Endothelial cell of umbilical vein (primary cell): ENCODE measurements at regions not wholly inside any gene's neighbourhood (a gene's known extent, or its start where the extent isn't known, plus 50 kb on each side); places are given as distances from the start of the nearest gene placed in this dataset.

Source experiments
- BruUV-seq: library from RNA; stranded (reverse); fragments of 400-500 nt; replicated peaks from 2 replicates; lab custom pipeline; 2021; lab: Mats Ljungman, UMichigan
- CTCF ChIA-PET: fragments of 300-600, 350-600 bp; sonication (Branson Sonifier 250); formaldehyde crosslinking; loops from one replicate; lab custom pipeline; 2021; ENCODE audit warnings: antibody characterized with exemption, inconsistent platforms; lab: Charles Lee
- POLR2A ChIA-PET: fragments of 300-600, 350-600 bp; sonication (Branson Sonifier 250); formaldehyde crosslinking; loops from one replicate; lab custom pipeline; 2021; ENCODE audit warnings: antibody characterized with exemption, inconsistent platforms; lab: Charles Lee
- DNase-seq: peaks from one replicate; pipeline ENCODE4 v3.0.0-alpha.2; 2011; ENCODE audit warnings: low read depth, low spot score
- FAIRE-seq: peaks from 2 replicates; lab custom pipeline; 2011; peaks lifted over from hg19 to GRCh38; lab: Jason Lieb, UNC
- H2AFZ ChIP-seq: 2 replicates; pipeline ENCODE4 v1.6.0; 2012; ENCODE audit warnings: low read depth, low read length, control low read depth, inconsistent platforms
- H3K27ac ChIP-seq: 2 replicates; pipeline ENCODE4 v1.5.1; 2011; ENCODE audit warnings: low read depth, mild to moderate bottlenecking, control low read depth, low read length, moderate library complexity; ENCODE audit not compliant: insufficient read depth
- H3K27me3 ChIP-seq, 2 experiments: 2 replicates each; pipeline versions ENCODE4 v1.6.0 to v1.6.1; 2011; ENCODE audit warnings: low read length in 2 of 2, mixed read lengths in 1 of 2; ENCODE audit not compliant: control insufficient read depth in 2 of 2, insufficient read depth in 2 of 2
- H3K36me3 ChIP-seq, 2 experiments: 2 replicates in 1 of 2; 3 replicates in 1 of 2; pipeline ENCODE4 v1.5.1; 2011; ENCODE audit warnings: low read length in 2 of 2, mild to moderate bottlenecking in 1 of 2, moderate library complexity in 1 of 2; ENCODE audit not compliant: control insufficient read depth in 2 of 2, insufficient read depth in 2 of 2; ENCODE audit errors: extremely low read depth in 1 of 2
- H3K4me1 ChIP-seq: 3 replicates; pipeline ENCODE4 v1.5.1; 2011; ENCODE audit warnings: mild to moderate bottlenecking, low read length; ENCODE audit not compliant: control insufficient read depth, insufficient read depth; ENCODE audit errors: extremely low read depth
- H3K4me2 ChIP-seq: 2 replicates; pipeline ENCODE4 v1.6.1; 2011; ENCODE audit warnings: low read length, control low read depth, mixed read lengths; ENCODE audit not compliant: insufficient read depth
- H3K4me3 ChIP-seq, 3 experiments: fragments of 200-600 bp in 1 of 3; sonication (generic), shearing (Covaris generic) in 1 of 3; replicated peaks in 1 of 3; 2 replicates each; pipeline ENCODE4 v1.5.1; 2011 to 2016; ENCODE audit warnings: control low read depth in 3 of 3, low read length in 3 of 3, mild to moderate bottlenecking in 2 of 3, inconsistent platforms in 1 of 3, low read depth in 1 of 3, moderate library complexity in 1 of 3; ENCODE audit not compliant: insufficient read depth in 1 of 3
- H3K79me2 ChIP-seq: 2 replicates; pipeline ENCODE4 v1.6.0; 2012; ENCODE audit warnings: low read length, inconsistent platforms; ENCODE audit not compliant: control insufficient read depth, insufficient read depth
- H3K9ac ChIP-seq: replicated peaks from 2 replicates; pipeline ENCODE3; 2011; ENCODE audit warnings: low read length, control low read depth; ENCODE audit not compliant: insufficient read depth; ENCODE audit errors: extremely low read depth
- H3K9me1 ChIP-seq: replicated peaks from 3 replicates; pipeline ENCODE4 v1.6.0; 2011; ENCODE audit warnings: mild to moderate bottlenecking, low read length; ENCODE audit not compliant: control insufficient read depth, insufficient read depth; ENCODE audit errors: extremely low read depth
- H3K9me3 ChIP-seq: replicated peaks from 2 replicates; pipeline ENCODE4 v1.5.1; 2012; ENCODE audit warnings: low read length, inconsistent platforms; ENCODE audit not compliant: control insufficient read depth, insufficient read depth
- H4K20me1 ChIP-seq: replicated peaks from 2 replicates; pipeline ENCODE3; 2011; ENCODE audit warnings: mild to moderate bottlenecking, low read length; ENCODE audit not compliant: control insufficient read depth, insufficient read depth; ENCODE audit errors: extremely low read depth
- CTCF ChIP-seq, 2 donors: IDR thresholded peaks; 1 replicate in 1 of 2; 2 replicates in 1 of 2; pipeline ENCODE4 v1.5.1; 2011; ENCODE audit warnings: low read length in 2 of 2, mild to moderate bottlenecking in 2 of 2, moderate library complexity in 2 of 2, control low read depth in 1 of 2, inconsistent platforms in 1 of 2, low read depth in 1 of 2; ENCODE audit not compliant: insufficient read depth in 1 of 2; ENCODE audit errors: extremely low read depth in 1 of 2
- EZH2 ChIP-seq: IDR thresholded peaks from 2 replicates; pipeline ENCODE4 v1.6.1; 2012; ENCODE audit warnings: borderline replicate concordance, low read depth, mild to moderate bottlenecking, moderate library complexity, low read length, inconsistent platforms; ENCODE audit not compliant: severe bottlenecking
- FOS ChIP-seq: IDR thresholded peaks from 2 replicates; pipeline ENCODE4 v1.6.1; 2011; ENCODE audit warnings: mild to moderate bottlenecking, low read length, moderate library complexity, borderline replicate concordance; ENCODE audit not compliant: insufficient read depth
- GATA2 ChIP-seq: IDR thresholded peaks from 2 replicates; pipeline ENCODE4 v1.7.0; 2011; ENCODE audit warnings: low read depth, mild to moderate bottlenecking, moderate library complexity, mixed read lengths, low read length; ENCODE audit not compliant: insufficient read length, insufficient read depth
- JUN ChIP-seq: IDR thresholded peaks from 2 replicates; pipeline ENCODE4 v1.6.1; 2011; ENCODE audit warnings: borderline replicate concordance, low read depth; ENCODE audit not compliant: insufficient read length, insufficient read depth
- MYC ChIP-seq: IDR thresholded peaks from one replicate; pipeline ENCODE4 v1.6.1; 2011; ENCODE audit warnings: mild to moderate bottlenecking, low read depth, low read length
- POLR2A ChIP-seq: IDR thresholded peaks from 2 replicates; pipeline ENCODE4 v1.6.1; 2012; ENCODE audit warnings: low read depth, mild to moderate bottlenecking, control low read depth, low read length
- POLR2AphosphoS5 ChIP-seq: IDR thresholded peaks from 2 replicates; pipeline ENCODE4 v1.6.1; 2012; ENCODE audit warnings: low read depth, mild to moderate bottlenecking, control low read depth, low read length, moderate library complexity; ENCODE audit not compliant: insufficient read depth
- dilution Hi-C: fragments of 300-500 bp; cut with MboI; formaldehyde crosslinking; loops from one replicate; pipeline ENCODE4 v1.15.0; 2019; ENCODE audit warnings: low sequenced_read_pairs; ENCODE audit not compliant: extremely low pct_ligation_motif_present
- intact Hi-C: fragments of 100-400 bp; cut with micrococcal nuclease; formaldehyde crosslinking; loops from one replicate; pipeline ENCODE4 v1.10.0; 2022
- TF ChIP-seq, protein P1 (sequence below): IDR thresholded peaks from 2 replicates; pipeline ENCODE4 v1.6.1; 2011; ENCODE audit not compliant: insufficient read depth, insufficient read length

DNA sequence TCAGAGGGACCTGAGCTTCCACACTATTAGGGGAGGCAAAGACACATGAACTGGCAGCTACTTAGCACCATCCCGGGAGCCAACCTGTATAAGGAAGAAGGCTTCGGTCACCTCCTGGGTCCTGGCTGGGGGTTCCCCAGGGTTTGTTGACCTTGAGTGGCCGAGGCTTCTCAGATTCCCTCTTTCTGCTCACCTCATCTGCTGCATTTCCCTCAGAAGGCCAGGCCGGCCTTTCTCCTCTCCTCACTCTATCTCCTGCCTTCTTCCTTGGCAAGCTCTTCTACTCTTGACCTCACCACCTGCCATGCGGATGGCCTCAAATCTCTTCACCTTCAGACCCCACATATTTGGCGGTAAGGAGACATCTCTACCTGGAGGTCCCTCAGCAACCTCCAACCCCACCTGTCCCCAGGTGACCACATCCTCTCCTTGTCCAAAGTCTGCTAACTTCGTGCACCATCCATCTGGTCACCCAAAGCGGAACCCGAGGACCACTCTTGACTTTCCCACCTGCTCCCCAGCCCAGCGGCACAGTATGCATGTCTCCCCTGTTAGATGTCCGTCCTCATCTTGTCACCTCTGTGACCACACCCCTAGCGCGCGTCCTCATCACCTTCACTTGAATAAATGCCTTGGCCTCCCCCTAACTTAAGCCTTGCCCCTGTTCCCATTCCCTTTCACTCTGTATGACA is 133.8 kb upstream of the UNC5B start:
- Histone ChIP-seq H3K9me1 (no peaks in the 10 kb centered on the region), H3K9ac (no peak overlapping the region), H4K20me1 (no peaks in the 10 kb centered on the region), H3K4me3 (no peak overlapping the region), H3K27me3 (peaks cover 2 to 4% of the 10 kb centered on the region in 2 experiments), H3K9me3 (no peaks in the 10 kb centered on the region), H3K4me2 (no peak overlapping the region), H3K27ac (no peak overlapping the region), H3K79me2 (no peaks in the 10 kb centered on the region), H2AFZ (no peak overlapping the region), H3K4me1 (no peaks in the 10 kb centered on the region), H3K36me3 (no peaks in the 10 kb centered on the region)
- BruUV-seq = no TSS peak
- DNase-seq (no peak), FAIRE-seq (no peak)
- intact Hi-C loops (no loop called here), dilution Hi-C loops (no loop called here)
- CTCF ChIA-PET = interaction anchor here (1.1 kb wide), 1 partner anchor 9 kb away, joined by 3 read pairs; no protein-coding TSS in a partner anchor
- POLR2A ChIA-PET = no interaction called here
- no peak for TF ChIP-seq EZH2
- TF ChIP-seq CTCF (IDR thresholded peaks at IDR 0.05; ENCODE audit: extremely low read depth in 1 of 2, insufficient read depth in 1 of 2, low read depth in 1 of 2, low read length in 2 of 2) = no peak
- TF ChIP-seq FOS = no peak
- no peak for TF ChIP-seq GATA2
- TF ChIP-seq MYC = no peak
- no peak for TF ChIP-seq POLR2A
- TF ChIP-seq, protein P1, sequence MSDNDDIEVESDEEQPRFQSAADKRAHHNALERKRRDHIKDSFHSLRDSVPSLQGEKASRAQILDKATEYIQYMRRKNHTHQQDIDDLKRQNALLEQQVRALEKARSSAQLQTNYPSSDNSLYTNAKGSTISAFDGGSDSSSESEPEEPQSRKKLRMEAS = no peak
- TF ChIP-seq POLR2AphosphoS5 = no peak
- TF ChIP-seq JUN = no peak
